HG03135 (cell line): ENCODE measurements at regions not wholly inside any gene's neighbourhood (a gene's known extent, or its start where the extent isn't known, plus 50 kb on each side); places are given as distances from the start of the nearest gene placed in this dataset.

Experiments used
- ATAC-seq: cut with Tn5 transposase; IDR thresholded peaks from one replicate; pipeline ENCODE4 v1.9.1; 2021; ENCODE audit warnings: mild to moderate bottlenecking, moderate library complexity; ENCODE audit not compliant: unreplicated experiment

DNA sequence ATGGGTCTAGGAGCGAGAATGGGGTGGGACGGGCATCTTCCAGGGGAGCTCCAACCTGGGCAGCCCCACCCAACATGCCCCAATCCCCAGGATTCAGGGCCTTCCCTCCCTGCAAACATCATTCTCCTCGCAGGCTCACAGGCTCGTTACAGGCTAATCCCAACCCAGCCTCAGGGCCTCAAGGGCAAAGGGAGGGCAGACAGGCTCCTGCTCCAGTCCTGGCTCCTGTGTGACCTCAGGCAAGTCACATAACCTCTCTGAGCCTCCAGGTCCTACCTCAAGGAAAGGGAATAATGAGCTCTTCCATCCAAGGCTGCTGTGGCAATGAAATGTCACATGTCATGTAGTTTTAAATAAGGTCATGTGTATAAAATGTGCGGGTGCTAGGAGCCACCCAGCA lies 186.5 kb upstream of the TNRC6C start:
- ATAC-seq, result no peak

DNA sequence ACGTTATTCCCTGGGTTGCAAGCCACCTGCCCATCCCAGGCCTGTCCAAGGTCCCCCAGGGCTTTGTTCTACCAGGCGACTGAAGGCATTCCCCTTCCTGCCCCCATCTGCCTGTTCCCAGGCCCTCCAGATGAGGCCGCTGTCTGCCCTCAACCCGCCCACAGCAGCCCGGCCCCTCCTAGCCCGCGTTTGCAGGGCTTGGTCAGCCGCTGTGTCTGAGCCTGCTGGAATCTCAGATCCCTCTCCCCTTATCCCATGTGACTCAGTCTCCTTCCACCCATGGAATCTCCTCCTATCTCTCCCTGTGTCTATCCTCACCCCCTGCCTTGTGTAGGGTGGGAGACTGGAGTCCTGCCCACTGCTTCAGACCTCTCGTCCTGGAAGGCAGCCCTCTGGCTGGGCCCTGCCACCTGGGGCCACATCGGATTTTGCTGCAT lies 186.0 kb upstream of the TNRC6C start:
- no peak for ATAC-seq

DNA sequence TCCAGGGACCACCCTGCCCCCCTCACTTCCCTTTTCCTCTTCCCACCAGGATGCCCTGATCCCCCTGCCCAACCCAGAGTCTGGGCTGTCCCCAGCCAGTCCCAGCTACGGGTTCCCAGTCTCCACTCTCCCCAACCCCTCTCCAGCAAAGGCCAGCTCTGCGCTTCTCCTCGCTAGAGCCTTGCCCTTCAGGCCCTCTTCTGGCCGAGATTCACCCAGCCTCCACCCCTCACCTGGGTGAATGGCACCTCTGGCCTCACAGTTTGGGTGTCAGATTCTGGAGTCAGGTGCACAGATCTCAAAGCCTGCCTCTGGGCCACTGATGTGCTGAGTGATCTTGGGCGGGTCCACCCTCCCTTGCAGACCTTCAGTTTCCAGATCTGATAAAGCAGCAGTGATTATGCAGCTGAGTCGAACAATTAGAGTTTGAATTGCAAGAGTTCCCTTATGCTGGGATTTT lies 185.6 kb upstream of the TNRC6C start:
- ATAC-seq, result no peak

DNA sequence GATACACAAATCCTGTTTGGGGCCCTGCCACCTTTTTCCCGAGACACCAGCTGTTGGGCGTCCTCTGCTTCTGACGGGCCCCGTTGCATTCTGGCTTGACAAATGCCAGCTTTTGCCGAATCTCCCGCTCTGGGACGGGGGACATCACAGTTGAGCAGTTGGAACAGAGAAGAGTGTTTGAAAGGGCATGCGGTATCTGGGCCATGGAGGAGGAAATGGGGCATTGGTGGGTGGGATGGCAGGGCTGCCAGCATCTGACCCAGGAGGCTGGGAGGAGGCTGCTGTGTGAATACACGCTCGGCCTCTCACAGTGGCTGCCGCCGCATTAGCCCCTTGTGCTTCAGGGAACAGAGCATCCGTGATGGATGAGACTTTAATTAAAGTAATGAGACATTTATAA lies 184.3 kb upstream of the TNRC6C start:
- no peak for ATAC-seq

DNA sequence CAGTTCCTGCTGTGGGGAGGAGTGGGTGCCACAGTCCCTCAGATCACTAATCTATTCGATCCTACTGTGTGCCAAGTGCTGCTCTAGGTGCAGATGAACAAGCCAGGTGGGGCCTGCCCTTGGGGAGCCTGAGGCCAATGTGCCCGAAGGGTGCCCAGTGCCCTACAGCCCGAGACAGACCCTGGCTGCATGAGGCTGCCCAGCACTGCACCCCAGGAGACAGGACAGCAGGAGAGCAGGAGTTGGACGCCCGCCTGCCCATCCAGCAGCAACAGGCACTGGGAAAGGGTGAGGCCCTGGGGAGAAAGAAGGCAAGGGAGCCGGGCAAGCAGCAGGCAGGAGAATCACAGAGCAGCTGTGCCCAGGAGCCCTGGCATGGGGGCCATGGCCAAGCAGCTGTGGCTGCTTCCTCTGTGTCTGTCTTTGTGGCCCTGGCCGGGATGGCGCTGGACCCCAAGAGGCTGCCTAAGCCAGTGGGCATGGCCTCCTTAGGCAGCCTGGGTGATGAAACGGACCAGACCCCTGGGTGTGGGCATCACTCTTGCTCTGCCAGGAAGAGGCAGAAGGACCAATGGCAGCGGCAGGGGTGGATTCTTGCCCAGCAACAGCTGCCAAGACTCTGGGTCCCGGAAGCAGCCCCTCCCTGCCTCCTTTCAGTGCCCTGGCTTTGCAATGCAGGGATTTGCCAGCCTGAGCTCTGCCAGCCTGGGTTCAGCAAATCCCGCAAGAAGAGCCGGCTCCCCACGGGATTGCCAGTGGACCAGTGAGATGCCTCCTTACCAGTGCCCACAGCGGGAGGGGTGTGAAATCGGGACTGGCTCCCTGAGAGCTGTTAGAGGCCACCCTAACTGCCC lies 179.6 kb upstream of the TNRC6C start:
- no peak for ATAC-seq

DNA sequence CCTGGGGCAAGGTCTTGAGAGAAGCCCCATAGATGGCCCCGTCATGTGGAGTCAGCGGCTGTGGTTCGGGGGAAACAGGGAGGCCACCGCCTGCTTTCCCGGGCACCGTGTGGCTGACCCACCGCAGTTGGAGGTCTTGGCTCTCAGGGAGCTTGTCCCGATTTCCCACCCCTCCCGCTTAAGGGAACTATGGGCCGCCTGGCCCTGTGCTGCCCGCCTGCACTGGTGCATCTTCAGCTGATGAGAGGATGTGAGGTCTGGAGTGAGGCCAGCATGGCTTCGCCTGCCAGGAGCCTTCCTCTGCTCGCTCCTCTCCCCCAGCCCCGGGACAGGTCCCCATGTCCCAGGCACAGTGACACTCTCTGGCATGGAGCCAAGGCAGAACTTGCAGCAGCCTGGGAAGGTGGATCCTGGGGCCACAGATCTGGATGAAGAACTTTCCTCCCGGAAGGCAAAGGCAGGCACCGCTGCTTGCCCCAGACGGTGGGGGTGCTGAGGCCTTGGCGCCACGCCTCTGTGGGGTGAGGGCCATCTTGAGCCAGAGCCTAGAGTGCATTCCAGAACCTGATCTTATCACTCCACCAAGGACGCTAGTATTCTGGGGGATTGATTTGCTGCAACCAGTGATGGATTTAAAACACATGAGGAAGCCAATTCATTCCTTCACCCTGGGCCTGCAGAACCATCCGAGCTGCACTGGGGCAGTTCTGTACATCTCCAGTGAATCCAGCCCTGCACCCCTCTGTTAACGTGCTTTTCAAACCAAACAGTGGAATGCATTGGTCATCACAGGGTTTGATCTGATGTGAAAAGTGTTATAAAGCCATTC lies 178.6 kb upstream of the TNRC6C start:
- ATAC-seq, result no peak

DNA sequence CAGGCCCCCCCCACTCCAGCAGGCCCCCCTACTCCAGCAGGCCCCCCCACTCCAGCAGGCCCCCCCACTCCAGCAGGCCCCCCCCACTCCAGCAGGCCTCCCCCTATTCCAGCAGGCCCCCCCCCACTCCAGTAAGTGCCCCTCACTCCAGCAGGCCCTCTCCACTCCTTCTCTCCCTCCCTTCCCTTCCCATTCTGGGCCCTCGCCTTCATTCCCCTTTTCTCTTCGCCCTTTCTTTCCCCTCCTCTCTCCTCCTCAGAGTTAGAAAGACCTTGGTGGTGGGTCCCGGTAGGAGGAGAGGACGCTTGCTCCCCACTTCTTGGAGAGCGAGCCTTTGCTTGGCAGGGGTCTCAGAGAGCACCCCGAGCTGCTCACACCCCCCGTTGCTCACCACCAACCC lies 177.0 kb upstream of the TNRC6C start:
- no peak for ATAC-seq

DNA sequence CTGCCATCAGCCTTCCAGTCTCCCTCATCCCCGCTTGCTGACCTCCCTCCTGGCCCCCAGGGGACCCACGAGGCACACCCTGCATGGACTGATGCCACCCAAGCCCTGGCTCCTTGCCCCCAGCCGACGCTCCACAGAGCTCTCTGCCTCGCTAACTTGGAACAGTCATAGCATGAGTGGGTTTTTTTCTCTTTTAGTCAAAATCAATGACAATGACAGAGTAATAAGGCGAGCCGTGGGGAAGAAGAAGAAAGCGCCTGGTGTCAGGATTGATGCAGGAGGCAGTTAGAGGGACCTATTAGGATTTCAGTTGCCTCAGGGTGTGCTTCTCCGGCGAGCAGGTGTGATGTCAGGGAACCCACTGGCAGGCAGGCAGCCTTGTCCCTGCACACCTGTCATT lies 176.3 kb upstream of the TNRC6C start:
- ATAC-seq, result no peak

DNA sequence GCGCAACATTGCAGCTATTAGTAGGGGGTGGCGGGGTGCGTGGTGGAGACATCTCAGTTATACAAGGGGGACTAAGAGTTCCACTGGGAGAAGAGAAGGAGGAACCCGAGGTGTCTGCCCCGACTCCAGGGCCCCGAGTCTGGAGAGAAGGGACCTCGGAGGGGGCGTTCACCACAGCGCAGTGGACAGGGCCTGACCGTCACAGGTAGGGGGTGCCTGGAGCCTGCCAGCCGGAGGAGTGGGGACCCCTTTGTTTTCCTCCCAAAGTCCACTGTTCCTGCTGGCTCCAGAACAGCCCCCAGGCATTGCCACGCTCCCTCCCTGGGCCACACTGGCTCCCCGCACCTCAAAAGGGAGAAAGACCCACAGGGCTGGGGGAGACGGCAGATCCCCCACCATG lies 175.9 kb upstream of the TNRC6C start:
- ATAC-seq, result no peak

DNA sequence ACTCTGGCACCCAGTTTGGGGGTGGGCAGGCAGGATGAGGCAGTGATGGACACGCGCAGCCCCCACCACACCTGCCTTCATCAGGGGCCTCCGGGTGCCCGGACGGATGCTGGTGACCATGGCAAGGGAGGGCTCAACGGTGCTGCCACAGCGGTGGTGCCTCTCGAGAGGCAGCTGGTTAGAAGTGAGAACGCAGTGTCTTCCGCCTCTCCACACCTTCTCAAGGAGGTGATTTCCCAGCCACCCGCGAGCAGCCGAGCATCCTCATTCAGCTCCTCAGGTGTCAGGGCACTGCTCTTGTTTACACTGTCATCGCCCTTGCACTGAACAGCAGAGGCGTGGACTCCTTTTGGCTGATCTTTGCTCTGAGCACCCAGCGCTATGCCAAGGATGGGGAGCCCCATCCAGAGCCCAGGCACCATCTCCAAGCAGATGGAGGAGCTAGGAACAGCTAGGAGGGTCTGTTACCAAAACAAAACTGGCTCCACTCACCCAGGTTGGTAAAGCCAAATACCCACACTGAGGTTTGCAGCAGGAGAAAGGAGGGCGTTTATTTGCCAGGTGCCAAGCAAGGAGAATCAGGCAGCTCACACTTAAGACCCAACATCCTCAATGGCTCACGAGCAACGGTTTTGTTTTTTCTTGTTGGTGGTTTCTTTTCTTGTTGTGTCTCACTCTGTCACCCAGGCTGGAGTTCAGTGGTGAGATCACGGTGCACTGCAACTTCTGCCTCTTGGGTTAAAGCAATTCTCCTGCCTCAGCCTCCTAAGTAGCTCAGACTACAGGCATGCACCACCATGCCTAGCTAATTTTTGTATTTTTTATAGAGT lies 174.3 kb upstream of the TNRC6C start:
- no peak for ATAC-seq

DNA sequence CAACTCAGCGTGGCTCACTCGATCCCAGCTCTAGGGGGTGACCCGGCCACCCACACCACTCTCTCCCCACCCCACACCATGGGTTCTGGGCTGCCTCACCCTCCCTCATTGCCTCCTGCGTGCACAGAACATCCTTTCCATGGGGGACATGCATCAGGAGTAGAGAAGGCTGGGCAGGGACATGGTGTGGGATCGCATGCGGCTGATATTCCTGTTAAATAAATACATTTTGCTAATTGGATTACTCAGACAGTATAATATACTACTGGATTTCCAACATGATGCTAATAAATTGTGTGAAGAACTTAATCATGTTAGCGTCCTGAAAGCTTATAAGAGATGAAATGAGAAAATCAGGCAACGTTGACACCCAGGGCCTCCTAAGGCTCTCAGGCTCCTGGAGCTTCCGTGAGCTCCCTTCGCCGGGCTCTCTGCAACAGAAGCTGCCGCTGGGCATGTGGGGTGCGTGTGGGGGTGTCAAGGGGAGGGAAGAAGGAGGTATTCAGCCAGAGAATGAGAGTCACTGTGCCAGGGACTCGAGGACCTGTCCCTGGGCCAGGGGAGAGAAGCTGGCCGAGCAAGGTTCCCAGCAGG lies 173.1 kb upstream of the TNRC6C start:
- no peak for ATAC-seq

DNA sequence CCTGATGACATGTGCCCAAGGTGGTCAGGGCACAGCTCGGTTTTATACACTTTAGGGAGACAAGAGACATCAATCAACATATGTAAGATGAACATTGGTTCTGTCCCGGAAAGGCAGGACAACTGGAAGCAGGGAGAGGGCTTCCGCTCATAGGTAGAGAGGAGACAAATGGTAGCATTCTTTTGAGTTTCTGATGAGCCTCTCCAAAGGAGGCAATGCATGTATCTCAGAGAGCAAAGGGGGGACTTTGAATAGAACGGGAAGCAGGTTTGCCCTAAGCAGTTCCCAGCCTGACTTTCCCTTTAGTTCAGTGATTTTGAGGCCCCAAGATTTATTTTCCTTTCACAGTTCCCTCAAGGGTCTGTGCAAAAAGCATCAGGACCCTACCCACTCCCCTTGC lies 172.4 kb upstream of the TNRC6C start:
- no peak for ATAC-seq

DNA sequence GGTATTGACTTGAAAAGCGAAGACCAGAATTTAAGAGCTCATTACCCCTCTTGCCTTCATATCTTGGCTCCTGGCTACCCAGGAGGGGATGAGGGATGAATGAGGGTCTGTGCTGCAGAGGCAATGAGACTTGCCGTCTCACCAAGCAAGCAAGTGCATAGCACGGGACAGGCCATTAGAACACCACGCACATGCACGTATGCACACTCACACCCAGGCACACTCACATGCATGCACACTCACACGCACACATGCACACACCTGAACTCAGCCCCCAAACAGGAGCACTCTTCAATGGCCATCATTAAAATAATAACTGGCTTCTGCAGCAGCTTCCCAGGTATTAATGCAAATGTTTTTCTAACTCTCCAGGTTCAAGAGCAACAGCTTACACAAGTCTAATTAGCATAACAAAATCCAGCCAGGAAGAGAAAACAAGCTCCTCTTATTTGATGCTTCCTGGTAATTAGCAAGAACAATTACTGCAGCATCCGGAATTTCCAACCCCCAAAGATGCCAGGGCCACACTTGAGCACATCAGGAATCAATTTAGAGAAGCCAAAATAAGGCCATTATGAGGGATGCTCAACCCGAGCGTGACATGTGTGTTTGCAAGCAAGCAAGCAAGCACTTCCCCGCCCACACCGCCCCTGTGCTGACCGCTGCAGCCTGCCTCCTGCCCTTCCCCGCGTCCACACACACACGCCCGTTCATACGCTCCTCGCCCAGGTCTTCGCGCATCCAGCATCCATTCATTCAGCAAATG lies 171.6 kb upstream of the TNRC6C start:
- ATAC-seq, result no peak

DNA sequence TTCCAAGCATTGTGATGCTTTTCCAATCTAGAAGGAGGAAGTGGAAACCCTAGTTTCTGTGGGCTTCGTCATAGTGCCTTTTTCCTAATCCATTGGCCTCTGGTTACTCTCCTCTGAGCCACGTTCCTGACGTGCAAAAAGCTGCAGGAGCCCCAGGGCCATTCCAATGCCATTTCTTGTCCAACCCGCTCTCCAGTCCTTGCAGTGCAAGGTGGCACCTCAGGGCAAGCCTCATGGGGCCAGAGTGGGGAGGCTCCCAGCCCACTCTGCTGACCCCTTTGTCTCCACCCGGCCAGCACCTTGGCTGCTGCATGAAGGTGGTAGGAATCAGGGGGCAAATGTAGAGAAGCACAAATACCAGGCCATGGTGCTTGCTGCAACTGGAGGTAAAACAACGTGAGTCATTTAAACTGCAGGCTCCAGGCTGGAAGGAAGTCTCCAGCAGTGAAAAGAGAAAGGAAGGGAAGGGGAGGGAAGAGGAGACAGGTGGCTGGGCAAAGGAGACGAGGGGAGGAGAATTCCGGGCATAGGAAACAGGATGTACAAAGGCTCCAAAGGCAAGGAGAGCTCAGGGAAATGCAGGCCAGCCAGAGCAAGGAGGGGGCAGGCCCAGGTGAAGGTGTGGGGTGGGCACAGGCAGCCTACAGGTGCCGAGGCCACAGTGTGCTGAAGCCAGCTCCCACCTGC lies 168.2 kb upstream of the TNRC6C start:
- no peak for ATAC-seq

DNA sequence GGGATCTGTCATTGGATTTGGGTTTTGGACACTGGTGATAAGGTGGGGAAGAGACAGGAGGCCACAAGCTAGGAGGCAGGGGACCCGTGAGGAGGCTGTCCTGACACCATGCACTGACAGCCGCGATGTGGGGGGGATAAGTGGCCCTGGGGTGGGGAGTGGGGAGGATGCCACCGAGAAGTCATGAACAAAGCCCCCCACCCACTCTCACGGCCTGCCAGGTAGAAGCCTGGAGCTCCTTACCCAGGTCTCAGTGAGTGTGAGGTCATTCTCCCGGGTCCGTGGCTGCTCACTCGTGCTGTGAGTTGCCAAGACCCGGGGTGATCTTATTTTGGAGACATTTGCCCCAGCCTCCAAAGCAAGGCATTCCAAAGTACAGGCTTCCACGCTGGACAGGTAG lies 165.9 kb upstream of the TNRC6C start:
- no peak for ATAC-seq

DNA sequence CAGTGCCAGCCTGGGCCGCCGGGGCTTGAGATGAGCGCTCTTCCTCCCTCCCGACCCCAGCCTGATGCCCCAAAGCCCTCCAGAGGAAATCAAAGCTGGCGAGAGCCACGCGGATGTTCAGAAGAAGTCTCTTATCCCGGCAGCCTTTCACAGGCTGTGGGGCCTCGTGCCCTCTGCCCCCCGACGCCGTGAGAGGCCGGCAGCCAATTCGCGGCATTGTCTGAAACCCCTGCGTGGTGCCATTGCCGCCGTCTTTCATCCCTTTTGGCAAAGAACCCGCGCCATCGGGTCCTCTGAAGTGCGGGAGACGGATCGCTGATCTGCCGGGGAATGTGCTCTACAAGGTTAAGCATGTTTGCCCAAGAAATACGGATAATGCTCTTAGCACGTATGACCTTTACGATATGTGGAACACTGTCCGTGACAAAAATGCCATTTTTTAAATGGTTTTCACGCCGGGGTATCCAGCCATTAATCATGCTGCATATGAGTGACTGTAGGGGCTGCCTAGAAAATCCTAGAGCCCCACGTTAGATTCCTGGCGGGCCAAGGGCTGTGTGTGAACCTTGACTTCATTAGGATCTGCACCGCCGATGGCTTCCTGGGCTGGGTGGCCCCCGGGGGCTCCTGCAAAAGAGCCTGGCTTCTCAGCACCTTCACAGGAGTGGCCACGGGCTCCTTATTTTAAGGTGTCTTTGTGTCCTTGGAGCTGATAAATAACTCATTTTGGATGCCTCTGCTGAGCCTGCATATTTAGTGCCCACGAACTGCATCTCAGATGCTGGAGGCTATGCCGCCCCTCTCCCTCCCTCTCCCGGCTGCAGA lies 165.1 kb upstream of the TNRC6C start:
- no peak for ATAC-seq

DNA sequence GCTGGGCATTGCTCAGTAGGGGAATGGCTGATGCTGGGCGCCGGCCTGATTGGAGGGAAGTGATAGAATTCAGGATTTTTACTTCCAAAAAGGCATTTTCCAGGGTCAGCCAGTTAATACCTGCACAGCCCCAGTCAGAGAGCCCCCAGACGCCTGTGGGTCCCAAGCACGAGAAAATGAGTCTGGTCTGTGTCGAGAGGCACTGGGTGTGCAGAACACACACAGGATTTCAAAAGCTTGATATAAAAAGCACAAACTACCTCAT lies 164.6 kb upstream of the TNRC6C start:
- no peak for ATAC-seq

DNA sequence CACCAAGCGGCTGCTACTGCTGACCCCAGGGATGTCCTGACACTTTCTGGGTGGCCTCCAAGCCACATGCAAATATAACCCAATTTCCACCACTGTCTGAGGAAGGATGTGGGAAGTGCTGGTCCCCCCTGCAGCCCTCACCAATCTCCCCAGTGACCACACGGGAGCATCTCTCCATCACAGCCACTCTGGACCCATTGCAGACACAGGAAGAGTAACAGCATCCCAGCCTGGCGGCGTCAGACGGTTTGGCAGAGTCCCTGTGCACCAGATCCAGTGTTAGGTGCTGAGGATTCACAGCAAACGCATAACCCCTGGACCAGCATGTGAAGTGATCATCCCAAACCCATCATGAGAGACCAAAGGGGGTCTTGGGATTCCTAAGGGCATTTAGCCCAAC lies 163.7 kb upstream of the TNRC6C start:
- no peak for ATAC-seq

DNA sequence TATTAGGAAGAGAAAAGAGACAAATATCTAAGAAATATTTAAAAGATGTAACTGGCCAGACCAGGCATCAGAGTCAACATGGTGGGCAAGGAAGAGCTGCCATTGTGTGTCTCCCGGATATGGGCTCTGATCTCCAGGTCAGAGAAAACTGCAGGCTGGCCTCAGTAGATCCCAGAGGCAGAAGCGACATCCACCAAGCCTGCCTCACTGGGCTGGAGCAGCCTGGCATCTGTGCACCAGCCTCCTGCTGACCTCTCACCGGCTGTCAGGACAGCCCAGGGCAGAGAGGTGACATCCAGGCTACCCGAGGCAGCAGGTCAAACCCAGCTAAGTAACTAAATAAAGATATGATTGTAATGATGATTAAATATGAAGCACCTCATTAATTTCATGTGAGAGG lies 162.8 kb upstream of the TNRC6C start:
- no peak for ATAC-seq
